Activated CD4-positive, alpha-beta T cell treated with anti-CD3 and anti-CD28 coated beads, Interleukin-2, amount 10 ng/mL, durations not matched to agents 24 days and 14 days (primary cell): ENCODE measurements at regions not wholly inside any gene's neighbourhood (a gene's known extent, or its start where the extent isn't known, plus 50 kb on each side); places are given as distances from the start of the nearest gene placed in this dataset.

Experiments used
- DNase-seq: peaks from one replicate; pipeline ENCODE4 v3.0.0; 2022
- H3K27ac Mint-ChIP-seq: one replicate; pipeline ENCODE4 v1.8.0; 2022; ENCODE audit warnings: mild to moderate bottlenecking, mixed read lengths
- H3K27me3 Mint-ChIP-seq: one replicate; pipeline ENCODE4 v1.8.0; 2022; ENCODE audit warnings: mixed read lengths
- H3K36me3 Mint-ChIP-seq: one replicate; pipeline ENCODE4 v1.8.0; 2022; ENCODE audit warnings: low read depth, mild to moderate bottlenecking, mixed read lengths
- H3K4me1 Mint-ChIP-seq: one replicate; pipeline ENCODE4 v1.8.0; 2021; ENCODE audit warnings: mixed read lengths
- H3K4me3 Mint-ChIP-seq: one replicate; pipeline ENCODE4 v1.8.0; 2022; ENCODE audit warnings: mild to moderate bottlenecking, moderate library complexity, mixed read lengths
- H3K9me3 Mint-ChIP-seq: one replicate; pipeline ENCODE4 v1.8.0; 2021; ENCODE audit warnings: mixed read lengths
- intact Hi-C: fragments of 100-400 bp; cut with micrococcal nuclease; formaldehyde crosslinking; loops from one replicate; pipeline ENCODE4 v1.15.1; 2023

DNA sequence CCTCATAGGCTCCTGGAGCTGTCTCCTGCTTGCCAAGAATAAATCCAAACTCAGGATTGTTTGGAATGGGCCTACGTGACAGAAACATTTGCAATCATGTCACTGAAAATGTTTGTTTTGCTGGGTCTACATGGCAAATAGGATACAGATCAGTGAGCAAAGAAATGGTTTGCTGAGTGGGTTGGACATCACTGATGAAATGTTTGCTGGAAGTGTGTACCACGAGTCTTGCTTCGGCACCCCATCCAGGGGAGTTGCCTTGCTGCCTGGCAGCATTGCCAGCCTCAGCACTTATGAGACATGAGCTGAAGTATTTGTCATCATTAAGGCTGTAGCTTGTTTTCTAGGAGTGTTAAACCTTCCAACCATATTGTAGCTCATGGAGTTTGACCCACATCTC lies 213.3 kb upstream of the CFAP20DC start:
- no peaks in the 10 kb centered on the region for H3K27me3 Mint-ChIP-seq
- H3K9me3 Mint-ChIP-seq = peaks cover 8% of the 10 kb centered on the region
- intact Hi-C loops = no loop called here
- no peak overlapping the region for H3K27ac Mint-ChIP-seq
- no peak overlapping the region for H3K4me3 Mint-ChIP-seq
- peaks cover 2% of the 10 kb centered on the region for H3K4me1 Mint-ChIP-seq
- no peak for DNase-seq
- peaks cover 2% of the 10 kb centered on the region for H3K36me3 Mint-ChIP-seq

DNA sequence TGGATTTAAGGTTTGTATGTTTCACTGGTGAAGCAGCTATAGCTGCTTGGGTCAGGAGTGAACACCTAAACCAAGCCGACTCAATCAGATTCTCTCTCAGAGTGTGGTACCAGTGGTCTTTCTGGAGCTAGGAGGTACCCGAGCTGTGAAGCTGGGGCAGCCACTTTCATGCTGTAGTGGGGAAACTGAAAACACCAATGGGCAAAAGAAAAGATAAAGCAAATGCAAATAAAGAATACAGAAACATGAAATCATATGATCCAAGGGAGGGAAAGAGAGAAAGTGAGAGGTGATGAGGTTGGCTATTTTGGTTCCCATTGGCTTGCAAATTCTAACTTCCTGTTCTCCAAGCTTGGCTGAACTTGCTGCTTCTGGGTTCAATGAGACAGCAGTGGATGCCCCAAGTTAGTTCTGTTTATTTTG lies 212.3 kb upstream of the CFAP20DC start:
- no peak for DNase-seq
- Mint-ChIP-seq H3K27ac (no peak overlapping the region), H3K36me3 (peaks cover 2% of the 10 kb centered on the region), H3K27me3 (no peaks in the 10 kb centered on the region), H3K9me3 (peaks cover 8% of the 10 kb centered on the region), H3K4me3 (no peak overlapping the region), H3K4me1 (peaks cover 2% of the 10 kb centered on the region)
- intact Hi-C loops = no loop called here

- H3K27ac Mint-ChIP-seq = no peak overlapping the region
- peaks cover 2% of the 10 kb centered on the region for H3K36me3 Mint-ChIP-seq
- no peak overlapping the region for H3K4me3 Mint-ChIP-seq
- intact Hi-C loops = no loop called here
- DNase-seq = no peak
- peaks cover 5% of the 10 kb centered on the region for H3K9me3 Mint-ChIP-seq
- no peaks in the 10 kb centered on the region for H3K4me1 Mint-ChIP-seq
- H3K27me3 Mint-ChIP-seq = no peaks in the 10 kb centered on the region
These were observed 211.2 kb upstream of the CFAP20DC start for GRCh38 chr3:59261009-59261408.

DNA sequence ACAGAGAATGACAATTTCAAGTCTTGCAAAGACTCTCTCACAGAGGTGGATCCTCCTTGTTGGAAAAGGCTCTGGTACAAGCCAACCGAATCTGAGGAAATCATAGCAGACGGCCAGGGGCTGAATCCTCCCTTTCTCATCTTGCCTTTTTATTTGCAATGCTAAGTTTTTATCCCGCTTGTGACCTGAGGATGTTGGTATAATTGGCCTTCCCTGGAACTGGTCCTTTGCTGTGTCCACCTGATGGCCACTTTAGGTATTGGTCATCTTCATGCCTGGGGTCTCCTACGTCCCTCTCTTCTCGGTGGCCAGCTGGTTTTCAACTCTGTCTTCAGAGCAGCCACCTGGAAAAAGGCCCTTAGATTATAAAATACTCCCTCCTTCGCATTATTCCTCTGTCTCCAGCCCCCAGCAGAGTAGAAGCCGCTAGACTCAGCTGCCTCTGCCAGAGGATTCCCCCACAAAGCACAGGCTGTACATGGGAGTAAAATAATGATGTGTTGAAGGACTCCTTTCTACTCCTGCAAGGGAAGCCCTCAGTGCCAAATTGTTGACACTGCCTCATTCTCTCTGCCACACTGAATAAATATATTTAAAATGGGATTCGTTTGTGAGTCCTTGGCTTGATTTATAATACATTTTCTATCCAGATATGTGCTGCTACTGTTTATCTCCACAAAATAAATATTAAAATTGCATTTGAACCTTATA lies 208.9 kb upstream of the CFAP20DC start:
- H3K36me3 Mint-ChIP-seq = no peaks in the 10 kb centered on the region
- intact Hi-C loops = no loop called here
- no peak overlapping the region for H3K27ac Mint-ChIP-seq
- H3K27me3 Mint-ChIP-seq = no peaks in the 10 kb centered on the region
- no peak for DNase-seq
- H3K4me1 Mint-ChIP-seq = no peaks in the 10 kb centered on the region
- no peak overlapping the region for H3K4me3 Mint-ChIP-seq
- no peaks in the 10 kb centered on the region for H3K9me3 Mint-ChIP-seq

GRCh38 chr3:59257506-59257905 lies 207.7 kb upstream of the CFAP20DC start:
- H3K27me3 Mint-ChIP-seq = no peaks in the 10 kb centered on the region
- intact Hi-C loops = no loop called here
- no peaks in the 10 kb centered on the region for H3K4me1 Mint-ChIP-seq
- no peak overlapping the region for H3K4me3 Mint-ChIP-seq
- no peaks in the 10 kb centered on the region for H3K9me3 Mint-ChIP-seq
- H3K36me3 Mint-ChIP-seq = no peaks in the 10 kb centered on the region
- no peak overlapping the region for H3K27ac Mint-ChIP-seq
- DNase-seq = no peak

DNA sequence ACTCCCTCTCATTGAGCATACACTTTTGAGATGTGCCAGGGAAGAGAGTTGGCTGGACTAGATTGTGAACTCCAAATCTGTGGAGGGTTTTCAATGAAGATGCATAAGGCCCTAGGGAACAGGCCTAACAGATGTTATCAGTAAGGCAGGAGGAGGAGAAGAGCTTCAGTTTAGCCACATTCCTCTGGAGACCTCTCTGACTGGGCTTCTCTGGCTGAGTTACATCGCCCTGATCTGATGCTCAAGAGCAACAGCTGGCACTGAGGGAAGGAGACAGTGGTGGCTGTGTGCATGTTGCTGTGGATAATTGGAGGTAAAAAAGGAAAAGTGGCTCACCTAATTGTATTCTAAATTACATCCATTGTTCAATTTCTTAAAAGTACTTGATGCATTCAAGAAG lies 206.4 kb upstream of the CFAP20DC start:
- H3K27ac Mint-ChIP-seq = no peak overlapping the region
- no peaks in the 10 kb centered on the region for H3K9me3 Mint-ChIP-seq
- H3K4me1 Mint-ChIP-seq = no peaks in the 10 kb centered on the region
- no peak overlapping the region for H3K4me3 Mint-ChIP-seq
- DNase-seq = no peak
- H3K36me3 Mint-ChIP-seq = no peaks in the 10 kb centered on the region
- H3K27me3 Mint-ChIP-seq = no peaks in the 10 kb centered on the region
- intact Hi-C loops = no loop called here

GRCh38 chr3:59254976-59255375 lies 205.2 kb upstream of the CFAP20DC start:
- no peaks in the 10 kb centered on the region for H3K4me1 Mint-ChIP-seq
- H3K27me3 Mint-ChIP-seq = no peaks in the 10 kb centered on the region
- no peak overlapping the region for H3K4me3 Mint-ChIP-seq
- H3K9me3 Mint-ChIP-seq = peaks cover 1% of the 10 kb centered on the region
- no peak for DNase-seq
- no peak overlapping the region for H3K27ac Mint-ChIP-seq
- intact Hi-C loops = no loop called here
- H3K36me3 Mint-ChIP-seq = no peaks in the 10 kb centered on the region

DNA sequence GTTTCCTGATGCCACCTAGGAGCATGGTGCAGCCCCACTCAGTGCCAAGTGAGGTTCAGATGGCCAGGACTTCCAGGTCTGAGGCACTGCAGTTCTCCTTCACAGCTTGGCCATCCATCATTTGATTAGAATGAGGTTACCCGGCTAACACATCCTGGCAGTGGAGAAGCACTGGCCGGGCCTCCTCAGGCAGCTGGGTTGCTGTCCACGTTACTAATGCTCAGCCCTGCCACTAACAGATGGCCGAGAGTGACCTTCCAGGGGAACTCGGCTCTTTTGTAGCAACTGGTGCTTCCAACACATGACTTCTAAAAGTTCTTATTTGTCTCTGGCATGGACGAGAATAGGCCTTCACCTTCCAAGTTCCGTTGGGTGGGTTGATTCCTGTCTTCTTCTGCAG lies 204.6 kb upstream of the CFAP20DC start:
- no peak for DNase-seq
- Mint-ChIP-seq H3K27me3 (no peaks in the 10 kb centered on the region), H3K4me1 (no peaks in the 10 kb centered on the region), H3K27ac (no peak overlapping the region), H3K4me3 (no peak overlapping the region), H3K36me3 (no peaks in the 10 kb centered on the region), H3K9me3 (peaks cover 7% of the 10 kb centered on the region)
- intact Hi-C loops = no loop called here

DNA sequence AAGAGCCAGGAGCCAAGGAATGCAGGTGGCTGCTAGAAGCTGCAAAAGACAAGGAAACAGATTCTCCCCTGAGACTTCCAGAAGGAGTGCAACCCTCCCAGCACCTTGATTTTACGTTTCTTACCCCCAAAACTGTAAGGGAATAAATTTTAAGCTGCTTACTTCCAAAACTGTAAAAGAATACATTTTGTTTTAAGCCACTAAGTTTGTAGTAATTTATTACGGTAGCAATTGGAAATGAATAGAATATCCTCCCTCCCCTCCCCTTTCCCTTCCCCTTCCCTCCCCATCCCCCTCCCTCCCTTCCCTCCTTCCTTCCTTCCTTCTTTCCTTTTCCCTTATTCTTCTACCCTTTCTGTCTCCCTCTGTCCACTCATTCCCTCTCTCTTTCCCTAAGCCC lies 203.7 kb upstream of the CFAP20DC start:
- no peak for DNase-seq
- Mint-ChIP-seq H3K4me3 (no peak overlapping the region), H3K4me1 (no peaks in the 10 kb centered on the region), H3K27me3 (no peaks in the 10 kb centered on the region), H3K9me3 (peaks cover 12% of the 10 kb centered on the region), H3K27ac (no peak overlapping the region), H3K36me3 (no peaks in the 10 kb centered on the region)
- intact Hi-C loops = no loop called here

- Mint-ChIP-seq H3K27ac (no peak overlapping the region), H3K4me3 (no peak overlapping the region), H3K9me3 (peaks cover 12% of the 10 kb centered on the region), H3K36me3 (no peaks in the 10 kb centered on the region), H3K27me3 (no peaks in the 10 kb centered on the region), H3K4me1 (peaks cover 7% of the 10 kb centered on the region)
- no peak for DNase-seq
- intact Hi-C loops = no loop called here
These were observed 202.0 kb upstream of the CFAP20DC start for GRCh38 chr3:59251869-59252268.

DNA sequence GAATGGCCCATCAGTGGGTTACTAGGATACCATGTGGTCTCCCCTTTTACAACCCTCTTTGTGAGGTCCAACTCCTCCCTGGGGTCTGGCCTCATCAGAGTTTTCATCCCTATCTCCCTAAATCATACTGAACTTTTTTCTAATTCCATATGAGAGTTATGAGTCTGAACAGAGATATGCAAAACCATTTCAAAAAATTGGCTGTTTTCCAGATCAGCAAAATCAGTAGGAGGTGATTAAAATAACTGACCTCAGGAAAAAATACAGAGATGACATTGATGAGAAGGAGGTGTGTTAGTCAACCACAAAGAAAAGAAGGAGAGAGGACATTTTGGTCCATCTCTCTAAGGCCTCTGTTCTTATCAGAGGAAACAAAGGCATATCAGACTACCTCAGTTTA lies 200.8 kb upstream of the CFAP20DC start:
- H3K4me3 Mint-ChIP-seq = no peak overlapping the region
- intact Hi-C loops = no loop called here
- no peak for DNase-seq
- peaks cover 7% of the 10 kb centered on the region for H3K4me1 Mint-ChIP-seq
- no peaks in the 10 kb centered on the region for H3K36me3 Mint-ChIP-seq
- peaks cover 12% of the 10 kb centered on the region for H3K9me3 Mint-ChIP-seq
- no peak overlapping the region for H3K27ac Mint-ChIP-seq
- H3K27me3 Mint-ChIP-seq = no peaks in the 10 kb centered on the region

GRCh38 chr3:59249698-59250361 lies 200.0 kb upstream of the CFAP20DC start:
- H3K36me3 Mint-ChIP-seq = no peaks in the 10 kb centered on the region
- intact Hi-C loops = no loop called here
- peaks cover 12% of the 10 kb centered on the region for H3K9me3 Mint-ChIP-seq

GRCh38 chr3:59249004-59249403 lies 199.2 kb upstream of the CFAP20DC start:
- Mint-ChIP-seq H3K36me3 (no peaks in the 10 kb centered on the region), H3K27me3 (no peaks in the 10 kb centered on the region), H3K27ac (no peak overlapping the region), H3K9me3 (peaks cover 12% of the 10 kb centered on the region), H3K4me3 (no peak overlapping the region), H3K4me1 (peaks cover 7% of the 10 kb centered on the region)
- no peak for DNase-seq
- intact Hi-C loops = no loop called here

More at GRCh38 chr3:59249698-59250361, 200.0 kb upstream of the CFAP20DC start:
- Mint-ChIP-seq H3K27ac (no peak overlapping the region), H3K4me3 (no peak overlapping the region), H3K4me1 (peaks cover 7% of the 10 kb centered on the region), H3K27me3 (no peaks in the 10 kb centered on the region)
- no peak for DNase-seq

GRCh38 chr3:59247402-59247841 lies 197.6 kb upstream of the CFAP20DC start:
- no peak for DNase-seq
- H3K27me3 Mint-ChIP-seq = no peaks in the 10 kb centered on the region
- H3K4me3 Mint-ChIP-seq = no peak overlapping the region
- H3K4me1 Mint-ChIP-seq = peaks cover 7% of the 10 kb centered on the region
- peaks cover 23% of the 10 kb centered on the region for H3K9me3 Mint-ChIP-seq
- intact Hi-C loops = no loop called here
- H3K36me3 Mint-ChIP-seq = no peaks in the 10 kb centered on the region
- H3K27ac Mint-ChIP-seq = no peak overlapping the region
